Fibroblast of the aortic adventitia (primary cell): ENCODE measurements at regions not wholly inside any gene's neighbourhood (a gene's known extent, or its start where the extent isn't known, plus 50 kb on each side); places are given as distances from the start of the nearest gene placed in this dataset.

Experiments
- DNase-seq: peaks from one replicate; pipeline ENCODE4 v3.0.0-alpha.2; 2010; ENCODE audit warnings: low read depth
- H3K4me3 ChIP-seq: 2 replicates; pipeline ENCODE4 v1.5.1; 2011; ENCODE audit warnings: low read depth, mild to moderate bottlenecking, control low read depth, low read length, moderate library complexity
- TF ChIP-seq, protein P1 (sequence below): IDR thresholded peaks from 2 replicates; pipeline ENCODE4 v1.5.1; 2011; ENCODE audit warnings: mild to moderate bottlenecking, low read length, control low read depth, inconsistent platforms; ENCODE audit not compliant: insufficient read depth

DNA sequence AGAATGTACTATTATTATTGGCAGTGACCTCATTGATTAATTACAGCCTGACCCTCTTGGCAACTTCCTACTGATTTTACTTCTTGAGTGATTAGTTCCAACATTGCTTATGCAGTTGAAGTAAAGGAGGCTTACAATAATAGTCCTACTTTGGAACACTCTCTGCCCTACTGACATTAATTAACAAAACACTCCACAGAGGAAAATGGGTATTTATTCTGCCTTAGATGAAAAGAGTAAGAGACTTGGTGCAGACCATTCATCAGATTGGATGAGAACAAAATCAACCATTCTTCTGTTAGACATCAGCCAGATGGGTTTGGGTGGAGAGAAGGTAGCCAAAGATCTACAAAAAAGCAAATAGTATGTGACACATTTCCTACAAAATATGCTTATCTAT lies 363.8 kb downstream of the FAT3 start:
- TF ChIP-seq, protein P1, sequence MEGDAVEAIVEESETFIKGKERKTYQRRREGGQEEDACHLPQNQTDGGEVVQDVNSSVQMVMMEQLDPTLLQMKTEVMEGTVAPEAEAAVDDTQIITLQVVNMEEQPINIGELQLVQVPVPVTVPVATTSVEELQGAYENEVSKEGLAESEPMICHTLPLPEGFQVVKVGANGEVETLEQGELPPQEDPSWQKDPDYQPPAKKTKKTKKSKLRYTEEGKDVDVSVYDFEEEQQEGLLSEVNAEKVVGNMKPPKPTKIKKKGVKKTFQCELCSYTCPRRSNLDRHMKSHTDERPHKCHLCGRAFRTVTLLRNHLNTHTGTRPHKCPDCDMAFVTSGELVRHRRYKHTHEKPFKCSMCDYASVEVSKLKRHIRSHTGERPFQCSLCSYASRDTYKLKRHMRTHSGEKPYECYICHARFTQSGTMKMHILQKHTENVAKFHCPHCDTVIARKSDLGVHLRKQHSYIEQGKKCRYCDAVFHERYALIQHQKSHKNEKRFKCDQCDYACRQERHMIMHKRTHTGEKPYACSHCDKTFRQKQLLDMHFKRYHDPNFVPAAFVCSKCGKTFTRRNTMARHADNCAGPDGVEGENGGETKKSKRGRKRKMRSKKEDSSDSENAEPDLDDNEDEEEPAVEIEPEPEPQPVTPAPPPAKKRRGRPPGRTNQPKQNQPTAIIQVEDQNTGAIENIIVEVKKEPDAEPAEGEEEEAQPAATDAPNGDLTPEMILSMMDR = no peak
- no peak for DNase-seq
- no peak overlapping the region for H3K4me3 ChIP-seq

DNA sequence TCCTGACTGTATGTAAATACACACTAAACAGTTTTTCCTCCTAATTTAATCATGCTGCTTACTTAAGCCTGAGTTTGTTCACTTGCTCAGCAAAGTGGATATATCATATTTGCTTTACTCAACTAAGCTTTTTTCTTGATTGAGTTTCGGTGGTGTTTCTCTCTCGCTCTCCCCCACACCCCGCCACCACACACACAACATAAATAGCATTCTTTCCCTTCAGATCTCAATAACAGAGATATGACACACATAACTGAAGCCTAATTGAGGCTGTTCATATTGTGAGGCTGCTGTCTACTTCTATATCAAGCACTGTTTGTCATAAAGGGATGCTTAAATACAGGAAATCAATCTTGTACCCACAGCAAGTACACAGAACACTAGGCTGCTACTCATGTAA lies 364.9 kb downstream of the FAT3 start:
- no peak overlapping the region for H3K4me3 ChIP-seq
- TF ChIP-seq, protein P1 = no peak
- no peak for DNase-seq

DNA sequence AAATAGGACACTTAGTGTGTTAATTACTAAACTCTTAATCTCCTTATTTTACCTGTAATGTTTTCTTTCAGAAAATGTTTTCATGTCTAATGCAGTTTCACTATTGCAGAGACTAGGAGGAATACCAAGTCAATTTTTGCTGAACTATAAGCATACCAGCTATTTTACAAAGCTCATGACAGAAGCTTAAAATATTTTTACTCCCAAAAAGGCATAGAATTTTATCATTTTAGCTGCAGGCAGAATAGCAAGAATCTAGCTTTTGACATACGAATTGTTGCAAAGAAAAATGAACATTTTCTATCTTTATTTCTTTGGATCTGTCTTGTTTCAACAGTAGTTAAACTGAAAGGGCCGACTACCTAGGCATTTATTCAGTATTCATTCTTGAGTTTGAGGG lies 366.9 kb downstream of the FAT3 start:
- DNase-seq = no peak
- TF ChIP-seq, protein P1 = no peak
- H3K4me3 ChIP-seq = no peak overlapping the region

DNA sequence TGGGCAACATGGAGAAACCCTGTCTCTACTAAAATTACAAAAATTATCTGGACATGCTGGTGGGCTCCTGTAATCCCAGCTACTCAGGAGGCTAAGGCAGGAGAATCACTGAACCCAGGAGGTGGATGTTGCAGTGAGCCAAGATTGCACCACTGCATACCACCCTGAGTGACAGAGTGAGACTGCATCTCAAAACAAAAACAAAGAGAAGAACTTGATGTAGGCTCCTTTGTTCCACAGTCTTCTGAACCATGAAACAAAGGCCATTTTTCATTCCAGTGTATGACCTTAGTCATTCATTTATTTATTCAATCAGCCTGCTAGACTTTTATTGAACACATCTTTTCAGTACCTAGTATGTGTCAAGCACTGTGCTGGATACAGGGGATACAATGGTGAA lies 369.6 kb downstream of the FAT3 start:
- TF ChIP-seq, protein P1 = no peak
- no peak overlapping the region for H3K4me3 ChIP-seq
- DNase-seq = no peak

DNA sequence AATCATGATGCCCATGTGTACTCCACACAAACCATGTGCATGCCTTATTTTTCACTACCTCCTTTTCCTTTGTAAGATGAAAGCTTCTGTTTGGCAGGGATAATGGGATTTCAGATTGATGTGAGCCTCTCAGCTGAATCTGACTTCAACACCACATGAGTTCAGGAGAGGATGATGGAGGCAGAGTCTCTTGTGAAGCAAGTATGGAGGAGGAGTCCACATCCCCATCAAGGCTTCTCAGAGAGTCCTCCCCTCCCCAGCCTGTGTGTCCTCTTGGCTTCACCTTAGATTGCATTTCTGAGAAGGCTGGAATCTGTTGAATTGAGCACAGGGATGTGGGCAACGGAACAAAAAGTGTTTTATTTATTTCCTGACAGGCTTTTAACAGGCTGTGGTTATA lies 370.4 kb downstream of the FAT3 start:
- DNase-seq = no peak
- no peak overlapping the region for H3K4me3 ChIP-seq
- TF ChIP-seq, protein P1 = no peak

DNA sequence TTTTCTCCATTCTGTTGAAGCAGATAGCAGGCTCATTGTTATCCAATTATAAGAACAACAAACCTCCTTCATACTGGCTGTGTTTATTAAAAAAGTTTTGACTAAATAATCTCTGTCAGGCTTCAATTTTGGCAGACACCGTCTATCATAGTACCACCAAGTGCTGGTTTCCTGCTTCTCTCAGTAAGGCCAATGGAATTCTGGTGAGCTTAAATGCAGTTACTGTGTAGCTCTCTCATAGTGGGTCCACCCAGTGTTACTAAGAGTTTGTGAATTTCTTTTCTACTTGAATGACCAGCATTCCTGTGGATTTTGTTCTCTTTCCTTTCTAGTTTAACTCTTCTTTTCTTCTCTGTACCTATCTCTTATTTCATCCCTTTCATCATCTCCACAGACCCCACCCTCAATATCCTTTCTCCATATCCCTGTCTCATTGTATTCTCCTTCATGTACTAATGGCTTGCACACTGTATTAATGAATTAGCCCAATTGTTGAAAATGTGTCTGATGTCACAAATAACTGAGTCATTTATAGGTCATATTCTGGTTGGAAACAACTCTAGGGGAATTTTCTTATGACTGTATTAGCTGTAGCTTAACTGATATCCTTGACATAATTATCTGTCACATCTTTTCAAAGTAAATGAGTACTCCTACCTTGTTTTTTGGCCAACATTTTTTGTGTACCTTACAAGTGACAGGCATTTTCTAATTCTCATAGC lies 372.1 kb downstream of the FAT3 start:
- TF ChIP-seq, protein P1 = no peak
- no peak overlapping the region for H3K4me3 ChIP-seq
- DNase-seq = no peak

DNA sequence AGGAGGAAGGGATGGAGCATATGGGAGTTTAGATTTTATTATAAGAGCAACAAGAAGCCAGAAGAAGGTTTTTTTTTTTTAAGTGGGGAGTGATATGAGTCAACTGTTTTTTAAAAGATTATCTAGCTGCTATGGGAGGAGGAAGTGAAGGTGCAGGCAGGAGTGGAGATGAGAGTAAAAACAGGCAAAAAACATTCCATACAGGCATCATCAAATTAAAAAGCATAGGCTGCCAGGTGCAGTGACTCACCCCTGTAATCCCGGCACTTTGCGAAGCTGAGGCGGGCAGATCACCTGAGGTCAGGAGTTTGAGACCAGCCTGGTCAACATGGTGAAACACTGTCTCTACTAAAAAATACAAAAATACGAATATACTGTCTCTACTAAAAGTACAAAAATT lies 368.4 kb upstream of the MTNR1B start:
- no peak overlapping the region for H3K4me3 ChIP-seq
- TF ChIP-seq, protein P1 = no peak
- no peak for DNase-seq
